ENCODE measurements at regions not wholly inside any gene's neighbourhood (a gene's known extent, or its start where the extent isn't known, plus 50 kb on each side); places are given as distances from the start of the nearest gene placed in this dataset.

DNA sequence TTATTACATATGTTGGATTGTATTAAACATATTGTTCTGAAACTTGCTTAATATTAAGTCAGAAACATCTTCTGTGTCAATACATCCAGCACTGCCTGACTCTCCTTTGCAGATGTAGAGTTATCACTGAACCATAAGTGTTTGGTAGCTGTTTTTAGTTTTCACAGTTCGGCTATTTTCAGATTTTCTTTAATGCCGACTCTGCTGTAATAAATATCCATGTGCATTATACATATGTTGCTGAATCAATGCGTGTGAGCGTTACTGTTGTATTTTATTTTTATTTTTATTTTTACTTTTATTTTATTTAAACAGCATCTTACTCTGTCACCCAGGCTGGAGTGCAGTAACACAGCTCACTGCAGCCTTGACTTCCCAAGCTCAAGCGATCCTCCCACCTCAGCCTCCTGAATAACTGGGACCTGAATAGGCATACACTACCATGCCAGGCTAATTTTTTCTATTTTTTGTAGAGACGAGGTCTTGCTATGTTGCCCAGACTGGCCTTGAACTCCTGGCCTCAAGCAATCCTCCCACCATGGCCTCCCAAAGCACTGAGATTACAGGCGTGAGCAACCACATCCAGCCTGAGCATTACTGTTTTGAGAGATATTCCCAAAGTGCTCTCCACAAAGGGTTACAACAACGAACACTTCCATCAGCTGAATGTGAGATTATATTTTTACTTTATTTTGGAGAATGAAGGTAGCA, 50.7 kb upstream of the NOCT start:
- H3K4me1 Mint-ChIP-seq (ENCODE audit: low read depth), result no peaks in the 10 kb centered on the region
- H3K36me3 Mint-ChIP-seq (ENCODE audit: low read depth), result no peaks in the 10 kb centered on the region
- H3K9me3 Mint-ChIP-seq, result no peaks in the 10 kb centered on the region
- intact Hi-C loops (cut with micrococcal nuclease), result no loop called here
- no peak for DNase-seq (ENCODE audit: low spot score)
- H3K27me3 Mint-ChIP-seq (ENCODE audit: insufficient read depth), result peaks cover 3% of the 10 kb centered on the region
- no peak overlapping the region for H3K27ac Mint-ChIP-seq
- no peak overlapping the region for H3K4me3 Mint-ChIP-seq

DNA sequence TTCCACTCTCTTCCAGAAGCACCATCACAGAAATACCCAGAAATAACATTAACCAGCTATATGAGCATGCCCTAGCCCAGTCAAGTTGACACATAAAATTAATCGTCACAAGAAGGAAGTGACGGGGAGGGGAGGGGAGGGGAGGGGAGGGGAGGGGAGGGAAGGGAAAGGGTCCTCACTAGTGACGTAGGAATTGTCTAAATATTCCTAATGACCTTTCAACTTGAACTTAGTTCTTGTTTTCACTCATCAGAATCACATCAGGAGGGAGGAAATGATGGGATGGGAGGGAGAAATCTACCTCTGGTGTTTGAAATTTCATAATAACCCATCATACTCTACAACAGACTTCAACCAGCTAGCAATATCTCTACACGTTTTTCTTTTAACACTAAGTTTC, 52.2 kb upstream of the NOCT start:
- intact Hi-C loops (cut with micrococcal nuclease), result no loop called here
- peaks cover 7% of the 10 kb centered on the region for H3K4me1 Mint-ChIP-seq (ENCODE audit: low read depth)
- H3K4me3 Mint-ChIP-seq, result no peak overlapping the region
- no peaks in the 10 kb centered on the region for H3K36me3 Mint-ChIP-seq (ENCODE audit: low read depth)
- H3K27ac Mint-ChIP-seq, result no peak overlapping the region
- DNase-seq (ENCODE audit: low spot score), result no peak
- H3K27me3 Mint-ChIP-seq (ENCODE audit: insufficient read depth), result peaks cover 4% of the 10 kb centered on the region
- no peaks in the 10 kb centered on the region for H3K9me3 Mint-ChIP-seq

DNA sequence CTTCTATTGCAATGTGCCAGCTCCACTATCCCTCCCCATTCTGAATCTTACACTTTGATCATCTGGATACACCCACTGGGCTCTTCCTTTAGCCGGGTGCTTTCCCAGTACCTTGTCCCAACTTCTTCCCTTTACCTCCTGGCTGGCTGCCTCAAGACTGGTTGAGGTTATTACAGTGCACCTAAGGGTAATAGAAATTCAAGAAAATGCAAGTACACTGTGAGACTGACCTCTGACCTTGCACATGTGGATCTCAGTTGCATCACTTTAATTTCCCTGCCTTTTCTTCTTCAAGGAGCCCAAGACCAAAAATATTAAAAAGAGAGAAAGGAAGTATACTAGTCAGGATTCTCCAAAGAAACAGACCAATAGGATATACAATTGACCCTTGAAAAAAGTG, 53.9 kb upstream of the NOCT start:
- Mint-ChIP-seq H3K36me3 (ENCODE audit: low read depth) (no peaks in the 10 kb centered on the region), H3K27me3 (ENCODE audit: insufficient read depth) (peaks cover 3% of the 10 kb centered on the region), H3K4me3 (no peak overlapping the region), H3K27ac (no peak overlapping the region), H3K4me1 (ENCODE audit: low read depth) (peaks cover 9% of the 10 kb centered on the region), H3K9me3 (no peaks in the 10 kb centered on the region)
- no peak for DNase-seq (ENCODE audit: low spot score)
- intact Hi-C loops (cut with micrococcal nuclease), result no loop called here

DNA sequence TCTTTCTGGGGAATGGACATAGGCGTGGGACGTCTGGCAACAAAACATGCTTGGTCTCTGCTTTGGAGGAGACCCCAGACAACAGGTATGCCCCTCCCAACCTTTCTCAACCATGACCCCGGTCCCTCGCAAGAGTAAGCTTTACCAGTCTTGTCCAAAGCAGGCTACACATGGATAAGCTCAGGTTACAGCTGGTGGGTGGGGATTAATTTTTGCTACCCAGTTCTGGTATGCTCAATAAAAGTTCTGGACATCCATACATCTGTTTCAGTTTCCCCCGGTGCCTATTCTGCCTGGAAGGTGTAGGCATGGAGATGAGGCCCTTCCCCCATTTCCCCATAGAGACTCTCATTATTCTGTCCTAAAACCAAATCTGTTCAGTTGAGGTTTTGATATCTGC, 54.5 kb upstream of the NOCT start:
- no peak overlapping the region for H3K27ac Mint-ChIP-seq
- H3K4me1 Mint-ChIP-seq (ENCODE audit: low read depth), result peaks cover 9% of the 10 kb centered on the region
- no peak for DNase-seq (ENCODE audit: low spot score)
- H3K27me3 Mint-ChIP-seq (ENCODE audit: insufficient read depth), result peaks cover 3% of the 10 kb centered on the region
- H3K36me3 Mint-ChIP-seq (ENCODE audit: low read depth), result no peaks in the 10 kb centered on the region
- no peaks in the 10 kb centered on the region for H3K9me3 Mint-ChIP-seq
- intact Hi-C loops (cut with micrococcal nuclease), result no loop called here
- no peak overlapping the region for H3K4me3 Mint-ChIP-seq

DNA sequence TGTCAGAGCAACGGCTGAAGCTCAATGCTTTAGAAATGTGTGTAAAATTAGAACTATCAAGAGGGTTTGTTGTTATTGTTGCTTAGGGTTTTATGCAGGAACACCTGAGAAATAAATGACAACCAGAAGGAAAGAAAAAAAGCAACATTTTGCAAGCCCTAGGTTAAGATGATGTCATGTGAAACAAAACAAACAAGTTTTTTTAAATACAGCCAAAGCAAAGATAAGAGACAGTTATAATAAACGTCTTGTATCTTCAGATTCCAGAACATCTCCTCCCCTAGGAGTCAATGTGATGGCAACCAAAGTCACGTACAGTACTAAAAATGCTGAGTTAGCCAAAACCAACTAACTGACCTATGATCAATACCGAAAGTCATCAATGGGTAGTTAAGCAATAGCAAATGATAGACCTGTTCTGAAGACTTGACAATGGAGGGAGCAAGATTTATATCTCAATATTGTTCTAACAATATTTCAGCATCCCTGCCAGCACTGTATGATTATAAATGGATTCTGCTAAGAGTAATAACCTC, 55.3 kb upstream of the NOCT start:
- no peaks in the 10 kb centered on the region for H3K9me3 Mint-ChIP-seq
- intact Hi-C loops (cut with micrococcal nuclease), result no loop called here
- DNase-seq (ENCODE audit: low spot score), result no peak
- no peak overlapping the region for H3K4me3 Mint-ChIP-seq
- no peak overlapping the region for H3K27ac Mint-ChIP-seq
- H3K27me3 Mint-ChIP-seq (ENCODE audit: insufficient read depth), result peaks cover 7% of the 10 kb centered on the region
- no peaks in the 10 kb centered on the region for H3K36me3 Mint-ChIP-seq (ENCODE audit: low read depth)
- peaks cover 9% of the 10 kb centered on the region for H3K4me1 Mint-ChIP-seq (ENCODE audit: low read depth)

DNA sequence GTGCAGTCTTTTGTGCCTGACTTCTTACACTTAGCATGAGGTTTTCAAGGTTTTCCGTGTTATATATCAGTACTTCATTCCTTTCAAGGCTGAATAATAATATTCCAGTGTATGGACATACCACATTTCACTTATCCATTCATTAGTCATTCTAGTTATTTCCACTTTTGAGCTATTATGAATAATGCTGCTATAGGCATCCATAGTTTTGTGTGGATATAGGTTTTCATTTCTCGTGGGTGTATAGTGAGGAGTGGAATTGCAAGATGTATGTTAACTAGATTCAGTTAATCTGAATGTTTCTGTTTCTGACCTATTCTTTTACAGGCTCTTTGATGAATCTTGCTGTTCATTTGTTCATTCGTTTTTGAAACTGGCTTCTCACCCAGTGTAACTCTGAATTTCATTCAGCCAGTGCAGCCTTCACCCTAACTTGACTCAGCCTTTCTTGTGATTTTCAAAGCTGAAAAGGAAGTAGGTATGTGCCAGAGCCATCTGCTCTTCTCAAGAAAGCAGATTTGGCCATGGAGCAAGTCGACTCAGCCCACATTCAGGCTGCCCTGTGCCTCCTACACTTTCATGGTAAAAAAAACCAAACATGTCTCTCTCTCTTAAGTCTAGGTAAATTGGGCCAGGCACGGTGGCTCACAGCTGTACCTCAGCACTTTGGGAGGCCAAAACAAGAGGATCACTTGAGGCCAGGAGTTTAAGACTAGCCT, 56.3 kb upstream of the NOCT start:
- no peak overlapping the region for H3K4me3 Mint-ChIP-seq
- no peaks in the 10 kb centered on the region for H3K9me3 Mint-ChIP-seq
- no peak overlapping the region for H3K27ac Mint-ChIP-seq
- peaks cover 9% of the 10 kb centered on the region for H3K4me1 Mint-ChIP-seq (ENCODE audit: low read depth)
- DNase-seq (ENCODE audit: low spot score), result no peak
- intact Hi-C loops (cut with micrococcal nuclease), result no loop called here
- peaks cover 7% of the 10 kb centered on the region for H3K27me3 Mint-ChIP-seq (ENCODE audit: insufficient read depth)
- H3K36me3 Mint-ChIP-seq (ENCODE audit: low read depth), result no peaks in the 10 kb centered on the region

DNA sequence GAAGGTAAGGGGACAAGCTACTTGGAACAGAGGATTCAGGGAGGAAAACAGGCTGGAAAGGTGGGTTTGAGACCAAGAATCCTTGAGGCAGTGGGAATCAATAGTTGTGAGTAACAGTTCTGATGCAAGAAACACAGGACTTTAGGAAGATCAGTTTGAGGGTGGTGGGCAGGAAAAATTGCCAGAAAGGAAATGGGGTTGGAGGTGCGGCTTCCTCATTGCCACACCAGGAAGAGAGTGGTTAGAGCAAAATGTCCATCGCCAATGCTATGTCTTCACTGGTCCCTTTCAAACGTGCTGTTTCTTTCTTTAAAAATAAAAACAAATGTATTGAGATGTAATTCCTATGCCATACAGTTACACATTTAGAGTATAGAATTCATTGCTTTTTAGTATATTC, 57.1 kb upstream of the NOCT start:
- DNase-seq (ENCODE audit: low spot score), result no peak
- no peaks in the 10 kb centered on the region for H3K9me3 Mint-ChIP-seq
- H3K4me1 Mint-ChIP-seq (ENCODE audit: low read depth), result peaks cover 9% of the 10 kb centered on the region
- peaks cover 7% of the 10 kb centered on the region for H3K27me3 Mint-ChIP-seq (ENCODE audit: insufficient read depth)
- no peak overlapping the region for H3K4me3 Mint-ChIP-seq
- no peak overlapping the region for H3K27ac Mint-ChIP-seq
- intact Hi-C loops (cut with micrococcal nuclease), result no loop called here
- no peaks in the 10 kb centered on the region for H3K36me3 Mint-ChIP-seq (ENCODE audit: low read depth)

DNA sequence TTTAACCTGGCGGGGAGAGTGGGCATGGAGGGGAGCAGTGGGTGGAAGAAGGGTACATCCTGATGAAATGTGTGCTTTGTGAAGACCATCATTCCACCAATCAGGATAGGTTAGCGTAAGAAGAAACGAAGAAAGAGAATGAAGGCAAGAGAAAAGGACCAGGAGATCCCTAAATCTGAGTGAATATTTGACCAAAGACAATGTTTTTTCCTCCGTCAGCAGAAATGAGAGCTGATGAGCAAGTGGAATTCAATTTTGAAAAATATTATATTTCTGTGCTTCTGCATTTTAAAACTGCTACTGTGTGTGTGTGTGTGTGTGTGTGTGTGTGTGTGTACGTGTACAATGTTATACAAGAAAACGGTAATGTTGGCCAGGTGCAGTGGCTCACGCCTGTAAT, 58.3 kb upstream of the NOCT start:
- H3K4me3 Mint-ChIP-seq, result no peak overlapping the region
- intact Hi-C loops (cut with micrococcal nuclease), result no loop called here
- H3K27ac Mint-ChIP-seq, result no peak overlapping the region
- no peaks in the 10 kb centered on the region for H3K9me3 Mint-ChIP-seq
- DNase-seq (ENCODE audit: low spot score), result no peak
- H3K27me3 Mint-ChIP-seq (ENCODE audit: insufficient read depth), result peaks cover 7% of the 10 kb centered on the region
- no peaks in the 10 kb centered on the region for H3K36me3 Mint-ChIP-seq (ENCODE audit: low read depth)
- H3K4me1 Mint-ChIP-seq (ENCODE audit: low read depth), result peaks cover 9% of the 10 kb centered on the region

DNA sequence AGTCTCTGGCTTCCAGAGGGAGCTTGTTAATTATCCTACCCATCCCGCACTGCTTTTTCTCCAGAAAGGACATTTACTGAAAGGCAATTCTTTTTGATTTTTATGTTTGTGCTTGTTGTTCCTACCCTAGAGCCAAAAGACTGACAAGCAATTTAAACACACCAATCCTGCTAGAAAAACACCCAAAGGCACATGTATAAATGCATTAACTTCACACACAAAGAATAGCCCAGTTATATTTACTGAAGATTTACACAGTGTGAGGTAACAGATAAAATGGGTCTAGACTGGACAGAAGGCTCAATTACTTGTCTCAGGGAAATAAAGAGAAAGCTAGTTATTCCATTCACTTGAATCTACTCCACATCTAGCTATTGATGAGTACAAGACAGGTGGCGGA, 61.2 kb upstream of the NOCT start:
- H3K27ac Mint-ChIP-seq, result no peak overlapping the region
- H3K4me3 Mint-ChIP-seq, result no peak overlapping the region
- no peaks in the 10 kb centered on the region for H3K9me3 Mint-ChIP-seq
- DNase-seq (ENCODE audit: low spot score), result no peak
- intact Hi-C loops (cut with micrococcal nuclease), result no loop called here
- peaks cover 9% of the 10 kb centered on the region for H3K27me3 Mint-ChIP-seq (ENCODE audit: insufficient read depth)
- H3K36me3 Mint-ChIP-seq (ENCODE audit: low read depth), result no peaks in the 10 kb centered on the region
- H3K4me1 Mint-ChIP-seq (ENCODE audit: low read depth), result peaks cover 9% of the 10 kb centered on the region

DNA sequence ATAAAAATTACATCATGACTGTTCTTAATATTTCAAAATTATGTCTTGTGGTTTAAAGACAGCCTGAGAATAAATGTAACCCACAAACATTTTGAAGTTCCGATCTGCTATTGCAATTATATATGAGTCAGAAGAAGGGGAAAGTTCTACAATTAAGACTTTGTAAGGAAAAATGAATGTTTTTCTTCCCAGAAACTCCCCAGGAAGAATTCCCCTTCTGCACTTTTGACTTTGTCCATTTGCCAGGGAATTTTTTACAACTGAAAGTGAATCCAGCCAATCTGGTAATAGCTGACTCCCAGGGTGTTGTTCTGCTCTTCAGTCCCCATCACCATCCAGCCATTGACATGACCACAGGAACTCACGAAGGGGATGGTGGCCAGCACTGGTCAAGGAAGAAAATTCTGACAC, 61.6 kb upstream of the NOCT start:
- Mint-ChIP-seq H3K27ac (no peak overlapping the region), H3K9me3 (no peaks in the 10 kb centered on the region), H3K36me3 (ENCODE audit: low read depth) (no peaks in the 10 kb centered on the region), H3K4me1 (ENCODE audit: low read depth) (peaks cover 8% of the 10 kb centered on the region), H3K4me3 (no peak overlapping the region), H3K27me3 (ENCODE audit: insufficient read depth) (peaks cover 9% of the 10 kb centered on the region)
- no peak for DNase-seq (ENCODE audit: low spot score)
- intact Hi-C loops (cut with micrococcal nuclease), result no loop called here

DNA sequence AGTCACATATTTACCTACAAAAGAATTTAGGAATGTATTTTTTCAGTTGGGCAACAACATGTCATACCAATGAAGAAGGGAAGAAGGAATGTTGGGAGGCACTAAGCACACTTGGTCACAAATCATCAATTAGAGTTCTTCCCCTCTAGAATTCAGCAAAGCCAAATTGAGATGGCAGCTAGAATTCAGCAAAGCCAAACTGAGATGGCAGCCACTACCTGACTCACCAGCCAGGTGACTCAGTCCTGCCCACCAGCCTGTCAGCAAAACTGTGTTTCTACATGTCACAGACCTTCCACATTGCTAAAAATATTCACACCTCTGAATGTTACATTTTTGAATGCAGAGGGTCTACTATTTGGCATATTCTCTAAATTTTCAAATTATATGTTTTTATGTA, 63.2 kb upstream of the NOCT start:
- Mint-ChIP-seq H3K27me3 (ENCODE audit: insufficient read depth) (peaks cover 5% of the 10 kb centered on the region), H3K36me3 (ENCODE audit: low read depth) (no peaks in the 10 kb centered on the region), H3K4me1 (ENCODE audit: low read depth) (no peaks in the 10 kb centered on the region), H3K9me3 (no peaks in the 10 kb centered on the region), H3K27ac (no peak overlapping the region), H3K4me3 (no peak overlapping the region)
- no peak for DNase-seq (ENCODE audit: low spot score)
- intact Hi-C loops (cut with micrococcal nuclease), result no loop called here

DNA sequence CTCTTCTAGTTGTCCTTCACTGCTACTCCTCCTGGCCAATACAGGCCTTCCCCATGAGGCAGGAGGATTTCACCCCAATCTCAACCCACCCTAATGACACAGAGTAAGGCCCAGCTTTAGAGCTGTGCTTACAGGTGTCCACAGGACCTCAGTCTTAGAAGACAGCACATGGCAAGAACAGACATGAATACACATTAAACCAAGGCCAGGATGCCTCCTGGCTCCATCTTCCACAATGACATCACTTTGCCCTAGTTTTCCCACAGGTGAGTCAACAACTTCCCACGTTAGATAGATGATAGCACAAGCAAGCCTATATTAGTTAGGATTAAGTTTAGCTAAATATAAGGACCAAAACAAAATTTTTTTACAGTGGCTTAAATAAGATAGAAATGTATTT, 63.8 kb upstream of the NOCT start:
- no peak overlapping the region for H3K4me3 Mint-ChIP-seq
- H3K27ac Mint-ChIP-seq, result no peak overlapping the region
- no peaks in the 10 kb centered on the region for H3K36me3 Mint-ChIP-seq (ENCODE audit: low read depth)
- H3K9me3 Mint-ChIP-seq, result no peaks in the 10 kb centered on the region
- DNase-seq (ENCODE audit: low spot score), result no peak
- peaks cover 5% of the 10 kb centered on the region for H3K27me3 Mint-ChIP-seq (ENCODE audit: insufficient read depth)
- H3K4me1 Mint-ChIP-seq (ENCODE audit: low read depth), result no peaks in the 10 kb centered on the region
- intact Hi-C loops (cut with micrococcal nuclease), result no loop called here

DNA sequence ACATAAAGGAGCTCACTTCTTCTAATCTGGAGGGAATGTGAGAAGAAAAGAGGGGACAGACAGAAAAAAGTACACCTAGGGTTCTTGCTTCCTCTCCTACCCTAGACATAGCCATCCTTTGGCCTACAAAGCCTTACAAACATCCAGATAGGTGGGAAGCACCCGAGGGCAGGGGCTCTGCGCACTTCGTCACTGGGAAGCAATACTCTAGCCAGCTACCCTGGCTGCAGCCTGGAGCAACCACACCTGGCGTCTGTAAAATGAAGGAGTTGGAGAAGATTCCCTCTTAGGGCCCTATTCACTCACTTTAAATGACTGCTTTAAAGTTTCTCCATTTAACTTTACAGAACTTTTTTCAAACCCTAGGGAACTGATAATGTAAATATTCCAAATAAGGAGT, 65.7 kb upstream of the NOCT start:
- Mint-ChIP-seq H3K36me3 (ENCODE audit: low read depth) (no peaks in the 10 kb centered on the region), H3K27me3 (ENCODE audit: insufficient read depth) (peaks cover 2% of the 10 kb centered on the region), H3K4me1 (ENCODE audit: low read depth) (no peaks in the 10 kb centered on the region), H3K27ac (no peak overlapping the region), H3K4me3 (no peak overlapping the region), H3K9me3 (no peaks in the 10 kb centered on the region)
- intact Hi-C loops (cut with micrococcal nuclease), result no loop called here
- no peak for DNase-seq (ENCODE audit: low spot score)

All from activated T-helper 1 cell treated with anti-CD3 and anti-CD28 coated beads, Interleukin-12 subunit alpha, Interleukin-12 subunit beta, Interleukin-2, Interleukin-4 antibody, amounts not matched to agents 30 ng/mL and 10 ng/mL and 1 ng/mL, durations not matched to agents 14 hours and 24 hours and 36 hours (primary cell).